NAMALWA (cell line): ENCODE measurements at regions not wholly inside any gene's neighbourhood (a gene's known extent, or its start where the extent isn't known, plus 50 kb on each side); places are given as distances from the start of the nearest gene placed in this dataset.
"Not testable (repeated sequence)": the region's sequence is repeated elsewhere in the genome, so short reads cannot be mapped to it uniquely, and the experiment has no call there.

Source experiments
- DNase-seq: peaks from one replicate; pipeline ENCODE4 v3.0.0-alpha.2; 2015; ENCODE audit warnings: low spot score

DNA sequence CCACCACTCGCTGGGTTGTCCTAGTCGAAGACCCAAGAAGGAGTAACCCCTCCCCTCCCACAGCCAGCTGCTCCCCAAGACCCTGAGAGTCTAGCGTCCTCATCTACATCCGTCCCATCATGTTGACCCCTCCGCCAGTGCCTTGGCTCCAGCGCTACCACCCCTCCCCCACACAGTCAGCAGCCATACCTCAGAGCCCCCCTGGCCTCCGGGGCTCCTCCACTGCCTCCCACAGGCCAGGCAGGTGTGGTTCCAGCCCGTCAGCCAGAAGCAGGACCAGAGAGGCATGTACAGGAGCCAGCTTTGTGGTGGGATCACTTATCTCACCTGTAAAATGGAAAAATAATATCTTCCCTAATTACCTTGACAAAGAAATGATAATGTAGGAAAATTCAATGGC, 51.5 kb upstream of the PHF21B start:
- DNase-seq, result no peak

DNA sequence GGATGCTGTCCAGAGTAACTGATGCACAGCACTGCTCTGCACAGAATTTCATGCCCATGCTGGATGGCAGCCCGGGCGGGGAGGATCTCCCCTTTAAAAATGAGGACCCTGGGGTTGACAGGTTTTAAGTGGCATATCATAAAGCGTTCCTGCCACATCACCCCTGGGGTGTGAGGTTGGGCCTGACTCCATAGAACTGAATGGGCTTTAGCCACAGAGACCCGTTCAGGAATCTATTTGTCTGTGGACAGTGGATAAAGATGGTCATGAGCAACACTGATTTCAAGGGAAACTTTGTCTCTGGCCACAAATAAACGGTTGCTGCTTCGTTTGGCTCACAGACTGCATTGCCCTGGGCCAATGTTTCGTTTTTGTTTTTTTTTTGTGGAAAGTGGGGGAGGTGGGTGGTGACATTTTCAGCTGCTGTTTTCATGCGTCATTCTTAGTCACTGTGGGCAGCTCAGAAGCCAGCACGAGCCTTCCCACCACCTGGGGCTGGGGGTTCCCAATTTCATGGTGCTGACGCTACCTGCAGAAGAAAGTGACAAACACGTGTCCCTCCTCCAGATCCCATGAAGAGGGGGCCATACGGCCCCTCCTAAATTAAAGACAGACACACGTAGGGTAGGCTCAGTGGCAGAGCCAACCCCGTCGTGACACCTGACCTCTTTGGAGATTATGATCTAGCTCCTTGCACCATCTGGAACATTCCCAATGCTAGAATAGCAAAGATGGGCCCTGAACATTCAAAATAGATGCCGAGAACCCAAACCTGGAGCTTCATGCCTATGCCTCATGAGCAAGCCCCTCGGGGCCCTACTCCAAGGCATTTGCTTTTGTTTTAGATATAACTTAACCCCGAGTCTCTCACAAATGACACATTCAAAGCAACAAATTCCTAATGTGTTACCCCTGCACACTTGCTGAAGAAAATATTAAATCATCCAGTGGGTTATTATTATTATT, 54.8 kb upstream of the PHF21B start:
- DNase-seq, result no peak

- DNase-seq, result no peak
Measured at GRCh38 chr22:45065726-45066125, 55.9 kb upstream of the PHF21B start.

- DNase-seq, result no peak
Measured at GRCh38 chr22:45067731-45068130, 57.9 kb upstream of the PHF21B start.

DNA sequence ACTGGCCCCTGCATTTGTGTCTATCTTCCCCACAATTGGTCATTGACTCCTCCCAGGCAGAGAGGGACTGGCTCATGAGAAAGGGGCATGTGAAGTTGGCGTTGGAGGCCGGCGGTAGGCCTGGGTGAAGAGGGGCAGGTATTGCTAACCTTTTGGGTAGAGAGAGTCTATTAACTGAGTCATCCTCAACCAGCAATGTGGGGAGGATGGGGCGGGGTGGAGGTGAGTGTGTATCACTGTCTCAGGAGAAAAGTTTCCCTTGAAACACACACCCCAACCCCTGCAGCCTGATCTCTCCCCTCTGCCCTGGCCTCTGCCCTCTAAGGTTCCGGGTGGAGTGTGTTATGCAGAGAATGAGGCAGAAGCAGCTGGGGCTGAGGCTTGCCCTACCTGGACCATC, 60.1 kb upstream of the PHF21B start:
- no peak for DNase-seq

GRCh38 chr22:45071618-45072017, 61.8 kb upstream of the PHF21B start:
- no peak for DNase-seq

DNA sequence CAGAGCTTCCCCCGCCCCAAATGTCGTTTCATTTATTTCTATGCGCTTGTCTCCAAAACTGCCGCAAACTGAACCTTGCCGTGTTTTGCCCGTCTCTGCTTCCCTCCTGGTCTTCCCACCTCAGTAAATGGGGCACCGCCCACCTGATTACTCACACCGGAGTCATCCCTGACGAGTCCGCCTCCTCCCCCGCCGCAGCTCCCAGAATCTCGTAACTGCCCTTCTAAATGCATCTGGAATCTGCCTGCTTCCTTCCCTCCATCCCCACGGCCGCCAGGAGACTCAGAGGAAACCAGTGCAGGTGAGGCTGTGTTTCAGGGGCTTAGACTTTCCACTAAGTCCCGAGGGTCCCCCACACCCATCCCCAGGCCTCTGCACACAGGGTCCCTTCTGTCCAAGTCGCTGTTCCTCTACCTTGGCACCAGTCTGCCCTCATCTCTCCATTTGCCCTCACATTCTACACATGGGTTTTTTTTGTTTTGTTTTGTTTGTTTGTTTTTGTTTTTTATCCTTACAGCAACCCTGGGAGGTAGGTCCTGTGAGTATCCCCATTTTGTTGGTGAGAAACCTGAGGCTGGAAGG, 62.6 kb upstream of the PHF21B start:
- DNase-seq, result no peak

DNA sequence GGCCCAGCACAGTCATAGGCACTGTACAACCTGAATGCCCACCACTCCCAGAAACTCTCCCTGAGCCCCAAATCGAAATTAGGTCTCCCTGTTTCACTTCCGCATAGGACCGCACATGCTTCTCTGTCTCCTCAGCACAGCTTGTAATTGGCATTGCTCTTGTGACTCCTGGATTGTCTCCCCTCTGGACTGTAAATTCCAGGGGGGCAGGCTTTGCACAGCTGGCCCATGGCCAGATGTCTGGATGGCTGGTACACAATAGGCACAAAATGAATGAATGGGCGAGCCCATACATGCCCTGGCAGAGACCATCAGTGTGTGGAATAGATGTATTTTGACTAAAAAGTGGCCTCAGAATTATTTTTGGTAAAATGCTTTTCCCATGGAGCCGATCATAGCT, 63.3 kb upstream of the PHF21B start:
- no peak for DNase-seq

- no peak for DNase-seq
Measured at GRCh38 chr22:45077286-45077685, 67.5 kb upstream of the PHF21B start.

DNA sequence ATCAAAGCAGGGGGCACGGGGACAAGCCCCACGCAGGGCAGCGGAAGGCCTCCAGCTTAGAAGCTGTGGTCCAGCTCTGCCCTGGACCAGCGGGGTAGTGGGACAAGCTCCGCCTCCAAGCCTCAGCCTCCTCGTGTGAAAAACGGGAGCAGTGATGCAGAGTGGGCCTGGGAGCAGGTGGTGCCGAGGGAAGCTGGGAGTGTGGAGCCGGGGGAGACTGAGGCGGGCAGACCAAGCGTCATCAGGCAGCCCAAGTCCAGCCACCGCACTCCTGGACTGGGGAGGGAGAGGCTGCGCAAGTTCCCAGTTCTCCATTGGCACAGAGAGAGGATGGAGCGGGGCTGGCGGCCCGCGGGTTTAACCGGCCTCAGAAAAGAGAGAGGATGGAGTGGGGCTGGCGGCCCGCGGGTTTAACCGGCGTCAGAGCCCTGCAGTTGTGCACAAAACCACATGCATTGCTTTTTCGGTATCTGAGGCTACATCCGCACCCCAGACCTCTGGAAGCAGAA, 68.1 kb upstream of the PHF21B start:
- DNase-seq, result no peak

DNA sequence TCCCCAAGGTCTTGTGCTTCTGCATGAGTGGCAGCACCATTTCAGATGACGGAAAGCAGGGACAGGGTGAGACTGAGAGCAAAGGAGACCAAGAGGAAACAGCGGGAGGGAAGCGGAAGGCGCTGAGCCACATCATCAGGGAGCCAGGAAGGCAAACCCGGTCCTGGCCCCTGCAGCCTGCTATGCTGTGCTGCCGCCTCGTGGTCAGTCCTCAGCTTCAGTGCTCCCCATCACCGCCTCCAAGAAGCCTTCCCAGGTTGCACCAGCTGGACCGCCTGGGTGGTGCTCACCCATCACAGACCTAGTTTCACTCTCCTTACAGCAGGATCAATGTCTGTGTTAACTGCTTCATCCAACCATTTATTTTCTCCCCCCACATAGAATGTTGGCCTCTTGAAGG, 73.0 kb upstream of the PHF21B start:
- no peak for DNase-seq

DNA sequence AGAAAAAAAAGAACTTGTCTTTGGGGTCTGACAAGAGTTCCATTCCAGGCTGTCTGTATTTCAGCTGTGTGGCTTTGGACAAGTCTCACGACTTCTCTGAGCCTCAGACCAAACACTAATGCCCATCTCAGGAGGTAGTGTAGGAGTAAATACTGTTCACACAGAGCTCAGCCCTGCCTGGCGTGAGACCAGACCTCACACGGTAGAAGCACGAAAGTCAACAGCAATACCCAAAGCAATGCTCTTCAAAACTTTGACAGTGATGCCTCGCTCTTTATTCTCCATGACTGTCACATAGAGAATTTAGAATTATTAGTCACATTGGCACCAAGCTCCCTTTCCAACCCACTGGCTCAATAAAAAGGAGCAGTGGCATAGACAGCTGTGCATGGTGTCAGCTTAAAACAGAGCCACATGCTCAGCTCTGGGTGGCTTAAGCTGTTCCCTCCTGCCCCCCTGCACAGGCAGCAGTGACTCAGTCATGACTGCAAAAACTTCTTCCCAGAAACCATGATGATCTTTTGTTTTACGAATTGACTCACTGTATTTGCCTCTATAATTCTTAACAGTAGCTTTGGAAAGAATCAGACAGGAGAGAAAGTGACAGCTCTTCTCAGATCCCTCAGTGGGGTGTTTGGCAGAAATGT, 74.0 kb upstream of the PHF21B start:
- DNase-seq, result no peak

DNA sequence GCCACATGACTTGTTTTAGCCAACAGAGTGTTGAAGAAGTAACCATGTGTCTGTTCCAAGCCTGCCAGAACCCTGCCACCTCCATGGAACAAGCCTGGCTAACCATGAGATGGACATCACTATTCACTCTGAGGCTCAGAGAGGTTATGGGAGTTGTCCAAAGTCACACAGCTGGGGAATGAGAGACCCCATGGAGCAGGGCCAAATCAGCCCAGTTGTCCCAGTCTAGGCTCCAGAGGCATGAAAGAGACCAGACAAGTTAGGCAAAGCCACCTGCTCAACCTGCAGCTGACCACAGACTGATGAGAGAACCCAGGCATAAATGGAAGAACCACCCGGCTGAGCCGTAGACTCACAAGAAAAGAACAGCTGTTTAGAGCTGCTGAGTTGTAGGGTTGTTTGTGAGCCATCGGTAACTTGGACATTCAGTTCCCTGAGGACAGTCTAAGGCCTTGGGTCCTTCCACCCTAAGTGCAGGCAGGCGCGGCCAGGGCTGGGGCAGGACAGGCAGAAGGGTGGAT, 74.7 kb upstream of the PHF21B start:
- DNase-seq, result no peak

DNA sequence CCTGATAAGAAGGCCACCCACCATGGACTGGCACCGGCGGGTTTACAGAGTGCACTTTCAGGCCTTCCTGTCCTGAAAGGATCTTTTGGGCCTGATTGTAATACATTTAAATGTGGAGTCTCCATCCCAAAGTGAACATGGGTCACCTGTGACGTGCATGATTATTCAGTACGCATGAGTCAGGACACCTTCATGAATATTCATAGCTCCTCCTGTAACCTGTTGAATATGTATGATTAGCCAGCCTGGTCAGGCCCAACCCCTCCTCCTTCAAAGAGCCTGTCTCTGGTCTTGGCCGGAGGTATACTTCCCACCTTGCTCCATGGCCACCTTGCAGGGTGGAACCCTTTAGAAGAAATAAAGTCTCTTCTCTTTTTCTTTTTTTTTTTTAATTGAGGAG, 75.9 kb upstream of the NUP50 start:
- DNase-seq, result no peak

DNA sequence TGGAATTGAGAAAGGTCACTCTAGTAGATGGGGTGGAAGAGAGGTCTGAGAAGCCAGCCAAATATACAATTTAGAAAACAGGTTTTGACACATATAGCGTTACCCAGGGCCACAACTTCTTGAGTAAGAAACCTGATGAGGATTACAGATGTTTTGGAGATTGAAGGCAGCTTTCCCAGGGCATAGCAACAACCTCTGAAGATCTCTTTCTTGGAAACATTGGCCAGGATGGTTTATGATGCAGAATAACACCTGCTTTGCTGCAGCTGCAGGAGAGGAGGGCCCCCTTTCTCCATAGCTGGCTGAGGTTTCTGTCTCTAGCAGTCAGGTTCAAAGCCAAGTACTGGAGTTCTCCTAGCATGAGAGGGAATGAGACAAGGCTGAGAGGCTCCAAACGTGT, 75.1 kb upstream of the NUP50 start:
- no peak for DNase-seq

- DNase-seq, result no peak
Measured at GRCh38 chr22:45090497-45090910, 73.2 kb upstream of the NUP50 start.

GRCh38 chr22:45091254-45091854, 72.4 kb upstream of the NUP50 start:
- no peak for DNase-seq

GRCh38 chr22:45091875-45092274, 71.8 kb upstream of the NUP50 start:
- DNase-seq, result not testable (repeated sequence)

DNA sequence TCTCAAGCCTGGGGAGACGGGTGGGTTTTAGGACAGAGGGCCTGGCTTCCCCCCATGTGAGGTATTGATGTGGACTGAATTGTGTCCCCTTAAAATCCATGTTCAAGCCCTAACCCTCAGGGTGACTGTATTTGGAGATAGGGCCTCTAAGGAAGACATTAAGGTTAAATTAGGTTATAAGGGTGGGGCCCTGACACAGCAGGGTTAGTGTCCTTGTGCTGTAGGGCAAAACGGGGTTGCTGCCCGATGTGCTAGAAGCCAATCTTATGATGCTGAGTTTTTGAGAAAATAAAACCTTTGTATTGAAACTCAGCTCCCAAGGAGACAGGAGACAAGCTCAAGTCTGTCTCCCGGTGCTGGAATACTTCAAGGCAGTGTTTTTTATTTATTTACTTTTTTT, 71.1 kb upstream of the NUP50 start:
- DNase-seq, result no peak

GRCh38 chr22:45093609-45094008, 70.1 kb upstream of the NUP50 start:
- no peak for DNase-seq

DNA sequence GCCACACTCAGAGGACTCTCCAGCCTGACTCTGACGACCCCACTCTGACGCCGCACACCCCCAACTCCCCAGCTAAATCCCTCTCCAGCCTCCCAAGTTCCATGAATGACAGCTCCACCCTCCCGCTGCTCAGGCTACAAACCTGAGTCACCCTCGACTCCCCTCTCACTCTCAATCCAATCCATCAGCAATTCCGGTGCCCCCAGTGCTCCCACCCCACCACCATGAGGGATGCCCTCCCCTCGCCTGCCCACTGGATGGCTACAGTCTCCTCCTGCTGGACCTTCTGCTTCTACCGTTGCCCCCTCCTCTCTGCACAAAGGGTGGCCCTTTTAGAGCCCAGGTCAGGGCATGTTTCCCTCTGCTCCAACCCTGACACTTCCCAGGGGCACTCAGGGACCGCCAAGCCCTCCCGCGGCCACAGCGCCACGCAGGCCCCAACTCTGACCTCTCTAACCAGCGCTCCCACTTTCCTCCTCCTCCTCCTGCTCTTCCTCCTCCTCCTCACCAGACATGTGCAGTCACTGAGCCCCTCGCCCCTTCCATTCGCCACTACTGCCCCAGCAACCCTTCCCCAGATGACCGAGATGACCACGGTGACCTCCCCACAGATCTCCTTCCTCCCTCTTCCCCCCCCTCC, 69.5 kb upstream of the NUP50 start:
- DNase-seq, result no peak

GRCh38 chr22:45094825-45095224, 68.9 kb upstream of the NUP50 start:
- no peak for DNase-seq
